ENCODE measurements at regions not wholly inside any gene's neighbourhood (a gene's known extent, or its start where the extent isn't known, plus 50 kb on each side); places are given as distances from the start of the nearest gene placed in this dataset.

DNA sequence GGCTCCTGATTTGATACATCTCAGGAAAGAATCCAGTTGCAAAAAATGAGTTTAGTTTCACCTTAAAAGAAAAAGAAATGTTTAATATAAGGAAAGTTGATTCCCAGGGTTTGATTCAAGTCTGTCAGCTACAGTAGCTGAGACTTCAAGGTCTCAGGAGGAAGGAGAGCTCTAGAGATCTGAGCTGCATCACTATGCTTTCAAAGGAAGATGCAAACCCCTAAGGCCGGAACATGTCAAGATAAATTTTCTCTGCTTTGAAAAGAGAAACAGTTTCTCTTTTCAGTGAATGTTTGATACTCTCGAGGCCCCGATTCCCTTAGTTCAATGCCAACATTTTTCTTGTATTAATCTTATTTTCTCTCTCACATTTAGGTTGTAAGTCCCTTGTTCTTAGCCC, 128.6 kb downstream of the RGPD3 start:
- intact Hi-C loops (cut with micrococcal nuclease) = no loop called here
- Mint-ChIP-seq H3K9me3 (peaks cover 3% of the 10 kb centered on the region), H3K4me3 (no peak overlapping the region), H3K27me3 (no peaks in the 10 kb centered on the region), H3K36me3 (ENCODE audit: low read depth) (no peaks in the 10 kb centered on the region), H3K27ac (no peak overlapping the region), H3K4me1 (ENCODE audit: low read depth) (no peaks in the 10 kb centered on the region)
- ChIA-PET POLR2A (interaction anchor here (0.6 kb wide), 1 partner anchor 8 kb away, joined by 4 read pairs; no protein-coding TSS in a partner anchor), CTCF (no interaction called here)
- TF ChIP-seq, protein P1, sequence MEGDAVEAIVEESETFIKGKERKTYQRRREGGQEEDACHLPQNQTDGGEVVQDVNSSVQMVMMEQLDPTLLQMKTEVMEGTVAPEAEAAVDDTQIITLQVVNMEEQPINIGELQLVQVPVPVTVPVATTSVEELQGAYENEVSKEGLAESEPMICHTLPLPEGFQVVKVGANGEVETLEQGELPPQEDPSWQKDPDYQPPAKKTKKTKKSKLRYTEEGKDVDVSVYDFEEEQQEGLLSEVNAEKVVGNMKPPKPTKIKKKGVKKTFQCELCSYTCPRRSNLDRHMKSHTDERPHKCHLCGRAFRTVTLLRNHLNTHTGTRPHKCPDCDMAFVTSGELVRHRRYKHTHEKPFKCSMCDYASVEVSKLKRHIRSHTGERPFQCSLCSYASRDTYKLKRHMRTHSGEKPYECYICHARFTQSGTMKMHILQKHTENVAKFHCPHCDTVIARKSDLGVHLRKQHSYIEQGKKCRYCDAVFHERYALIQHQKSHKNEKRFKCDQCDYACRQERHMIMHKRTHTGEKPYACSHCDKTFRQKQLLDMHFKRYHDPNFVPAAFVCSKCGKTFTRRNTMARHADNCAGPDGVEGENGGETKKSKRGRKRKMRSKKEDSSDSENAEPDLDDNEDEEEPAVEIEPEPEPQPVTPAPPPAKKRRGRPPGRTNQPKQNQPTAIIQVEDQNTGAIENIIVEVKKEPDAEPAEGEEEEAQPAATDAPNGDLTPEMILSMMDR (IDR thresholded peaks at IDR 0.05) = no peak
- DNase-seq = no peak
- ATAC-seq = no peak

DNA sequence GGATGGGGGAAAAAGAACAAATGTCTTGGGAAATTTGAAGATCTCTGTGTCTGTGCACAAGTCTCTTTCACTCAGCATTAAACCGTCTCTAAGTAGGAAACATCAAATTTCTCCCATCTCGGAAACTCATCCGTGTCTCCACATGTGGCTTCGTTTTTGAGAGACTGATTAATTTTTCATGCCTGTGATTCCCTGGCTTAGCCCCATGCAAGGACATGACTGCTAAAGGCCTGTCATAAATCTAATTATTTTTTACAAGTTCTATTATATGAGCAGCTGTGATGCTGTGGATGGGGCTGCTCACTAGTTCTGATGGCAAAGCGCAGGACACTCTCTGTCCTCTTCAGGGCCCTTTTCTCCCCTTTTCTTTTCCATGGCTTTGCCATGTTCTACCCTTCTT, 129.1 kb downstream of the RGPD3 start:
- no peaks in the 10 kb centered on the region for H3K4me1 Mint-ChIP-seq (ENCODE audit: low read depth)
- DNase-seq (no peak), ATAC-seq (no peak)
- H3K4me3 Mint-ChIP-seq = no peak overlapping the region
- TF ChIP-seq, protein P1 (IDR thresholded peaks at IDR 0.05) = no peak
- CTCF ChIA-PET = no interaction called here
- no peaks in the 10 kb centered on the region for H3K36me3 Mint-ChIP-seq (ENCODE audit: low read depth)
- POLR2A ChIA-PET = interaction anchor here (0.6 kb wide), 1 partner anchor 9 kb away, joined by 4 read pairs; no protein-coding TSS in a partner anchor
- H3K9me3 Mint-ChIP-seq = peaks cover 3% of the 10 kb centered on the region
- H3K27me3 Mint-ChIP-seq = no peaks in the 10 kb centered on the region
- intact Hi-C loops (cut with micrococcal nuclease) = no loop called here
- H3K27ac Mint-ChIP-seq = no peak overlapping the region

DNA sequence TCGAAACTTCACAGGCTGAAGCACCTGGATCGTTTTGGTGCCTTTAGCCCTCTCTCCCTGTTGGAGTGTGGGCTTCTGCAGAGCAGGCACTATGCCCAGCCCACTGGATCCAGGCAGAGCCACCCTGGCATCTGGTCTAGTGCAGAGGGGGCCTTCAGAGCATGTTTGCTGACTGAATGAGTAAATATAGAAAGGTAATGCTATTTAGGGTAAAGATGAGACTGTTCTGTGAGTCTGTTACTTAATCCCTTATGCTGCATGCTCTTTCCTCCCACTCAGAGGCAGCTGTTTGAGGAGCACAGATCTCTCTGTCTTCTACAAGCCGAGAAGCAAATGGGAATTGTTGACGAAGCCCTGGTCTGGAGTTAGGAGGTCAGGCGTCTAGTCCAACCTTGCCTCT, 130.2 kb downstream of the RGPD3 start:
- Mint-ChIP-seq H3K4me3 (no peak overlapping the region), H3K27ac (no peak overlapping the region), H3K27me3 (no peaks in the 10 kb centered on the region), H3K36me3 (ENCODE audit: low read depth) (no peaks in the 10 kb centered on the region), H3K4me1 (ENCODE audit: low read depth) (no peaks in the 10 kb centered on the region), H3K9me3 (no peaks in the 10 kb centered on the region)
- ATAC-seq (no peak), DNase-seq (no peak)
- ChIA-PET POLR2A (no interaction called here), CTCF (no interaction called here)
- TF ChIP-seq, protein P1 (IDR thresholded peaks at IDR 0.05) = no peak
- intact Hi-C loops (cut with micrococcal nuclease) = no loop called here

DNA sequence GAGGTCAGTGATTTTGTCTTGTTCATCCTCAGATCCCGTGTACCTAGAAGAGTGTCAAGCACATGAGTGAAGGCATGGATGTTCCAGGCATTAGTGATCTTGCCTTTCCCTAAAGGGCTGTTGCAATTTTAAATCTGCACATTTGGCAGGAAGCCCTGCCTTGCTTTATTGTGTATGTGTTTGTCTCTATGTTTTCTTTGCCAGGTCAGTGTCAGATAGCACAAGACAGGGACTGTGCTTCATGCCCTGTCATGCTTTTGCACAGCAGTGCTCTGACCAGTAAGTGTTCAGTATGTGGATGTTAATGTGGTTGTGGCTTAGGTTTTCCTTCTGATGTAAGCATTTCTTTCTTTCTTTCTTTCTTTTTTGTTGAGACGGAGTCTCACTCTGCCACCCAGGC, 131.5 kb downstream of the RGPD3 start:
- H3K27me3 Mint-ChIP-seq = no peaks in the 10 kb centered on the region

DNA sequence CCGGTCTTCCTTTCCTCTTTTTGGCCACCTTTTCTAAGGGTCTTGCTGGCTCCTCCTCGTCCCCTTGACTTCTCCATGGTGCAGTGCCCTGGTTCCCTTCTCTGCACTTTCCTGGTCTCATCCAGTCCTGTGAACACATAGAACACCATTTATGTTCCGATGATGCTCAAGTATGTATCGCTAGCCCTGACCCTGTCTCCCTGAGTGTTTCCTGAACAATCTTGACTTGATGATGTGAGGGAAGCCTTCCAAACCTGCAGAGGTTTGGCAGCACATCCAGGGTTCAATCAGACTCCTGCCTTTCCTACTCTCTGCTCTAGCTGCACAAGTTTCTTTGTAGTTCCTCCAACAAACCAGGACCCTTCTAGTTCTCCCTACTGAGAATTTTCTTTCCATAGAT, 132.1 kb downstream of the RGPD3 start:
- TF ChIP-seq, protein P1 (IDR thresholded peaks at IDR 0.05) = no peak
- Mint-ChIP-seq H3K36me3 (ENCODE audit: low read depth) (no peaks in the 10 kb centered on the region), H3K4me3 (no peak overlapping the region), H3K27ac (no peak overlapping the region), H3K4me1 (ENCODE audit: low read depth) (peaks cover 5% of the 10 kb centered on the region), H3K27me3 (no peaks in the 10 kb centered on the region), H3K9me3 (no peaks in the 10 kb centered on the region)
- ChIA-PET CTCF (no interaction called here), POLR2A (no interaction called here)
- no peak for DNase-seq
- intact Hi-C loops (cut with micrococcal nuclease) = no loop called here
- no peak for ATAC-seq

More for the DNA sequence above, 131.5 kb downstream of the RGPD3 start:
- no peak overlapping the region for H3K4me3 Mint-ChIP-seq
- ChIA-PET CTCF (no interaction called here), POLR2A (no interaction called here)
- intact Hi-C loops (cut with micrococcal nuclease) = no loop called here
- ATAC-seq = no peak
- no peak for DNase-seq
- TF ChIP-seq, protein P1 (IDR thresholded peaks at IDR 0.05) = no peak
- H3K36me3 Mint-ChIP-seq (ENCODE audit: low read depth) = no peaks in the 10 kb centered on the region
- H3K4me1 Mint-ChIP-seq (ENCODE audit: low read depth) = peaks cover 5% of the 10 kb centered on the region
- H3K9me3 Mint-ChIP-seq = no peaks in the 10 kb centered on the region
- H3K27ac Mint-ChIP-seq = no peak overlapping the region
